ENCODE measurements at regions not wholly inside any gene's neighbourhood (a gene's known extent, or its start where the extent isn't known, plus 50 kb on each side); places are given as distances from the start of the nearest gene placed in this dataset.

DNA sequence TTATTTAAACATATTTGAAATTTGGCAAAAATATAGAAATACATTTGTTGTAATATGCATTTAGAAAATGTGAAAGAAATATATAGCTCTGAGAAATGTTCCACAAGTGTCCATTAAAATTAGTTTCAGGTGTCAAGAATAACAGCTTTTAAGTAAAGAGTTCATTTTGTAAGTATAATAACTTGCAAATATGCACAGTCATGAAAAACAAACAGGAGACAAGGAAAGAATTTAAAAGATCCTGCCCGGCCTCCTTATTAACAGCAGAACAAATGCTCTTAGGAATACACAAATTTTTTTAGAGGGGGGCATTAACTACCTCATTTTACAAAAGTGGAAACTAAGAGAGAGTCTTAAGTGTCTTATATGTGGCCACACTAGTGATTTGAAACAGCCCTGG, 77.7 kb upstream of the DBX2 start:
- TF ChIP-seq, protein P1, sequence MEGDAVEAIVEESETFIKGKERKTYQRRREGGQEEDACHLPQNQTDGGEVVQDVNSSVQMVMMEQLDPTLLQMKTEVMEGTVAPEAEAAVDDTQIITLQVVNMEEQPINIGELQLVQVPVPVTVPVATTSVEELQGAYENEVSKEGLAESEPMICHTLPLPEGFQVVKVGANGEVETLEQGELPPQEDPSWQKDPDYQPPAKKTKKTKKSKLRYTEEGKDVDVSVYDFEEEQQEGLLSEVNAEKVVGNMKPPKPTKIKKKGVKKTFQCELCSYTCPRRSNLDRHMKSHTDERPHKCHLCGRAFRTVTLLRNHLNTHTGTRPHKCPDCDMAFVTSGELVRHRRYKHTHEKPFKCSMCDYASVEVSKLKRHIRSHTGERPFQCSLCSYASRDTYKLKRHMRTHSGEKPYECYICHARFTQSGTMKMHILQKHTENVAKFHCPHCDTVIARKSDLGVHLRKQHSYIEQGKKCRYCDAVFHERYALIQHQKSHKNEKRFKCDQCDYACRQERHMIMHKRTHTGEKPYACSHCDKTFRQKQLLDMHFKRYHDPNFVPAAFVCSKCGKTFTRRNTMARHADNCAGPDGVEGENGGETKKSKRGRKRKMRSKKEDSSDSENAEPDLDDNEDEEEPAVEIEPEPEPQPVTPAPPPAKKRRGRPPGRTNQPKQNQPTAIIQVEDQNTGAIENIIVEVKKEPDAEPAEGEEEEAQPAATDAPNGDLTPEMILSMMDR (IDR thresholded peaks at IDR 0.05), result no peak
- no peak for TF ChIP-seq POLR2A (IDR thresholded peaks at IDR 0.05)
